SK-N-SH treated with all-trans-retinoic acid at 6 μM for 48 hours (cell line): ENCODE measurements at regions not wholly inside any gene's neighbourhood (a gene's known extent, or its start where the extent isn't known, plus 50 kb on each side); places are given as distances from the start of the nearest gene placed in this dataset.

Experiments used
- ATAC-seq: fragments of 200-7000 bp; cut with Tn5 transposase; 3 replicates; pipeline ENCODE4 v1.9.1; 2020; ENCODE audit warnings: mild to moderate bottlenecking, moderate library complexity
- ARNTL ChIP-seq: fragments of 450-650 bp; formaldehyde crosslinking; IDR thresholded peaks from 2 replicates; pipeline ENCODE4 v1.5.0; 2020; ENCODE audit warnings: low read depth, mild to moderate bottlenecking, moderate library complexity, borderline replicate concordance
- CREB5 ChIP-seq: fragments of 250-450 bp; sonication (Bioruptor Pico); IDR thresholded peaks from 2 replicates; pipeline ENCODE4 v1.5.1; 2020; ENCODE audit warnings: low read depth, mild to moderate bottlenecking, moderate library complexity
- CSDC2 ChIP-seq: fragments of 250-450 bp; sonication (Bioruptor Pico); IDR thresholded peaks from 2 replicates; pipeline ENCODE4 v1.5.0; 2020; ENCODE audit warnings: mild to moderate bottlenecking, moderate library complexity
- GLIS3 ChIP-seq: fragments of 250-450 bp; sonication (Bioruptor Pico); IDR thresholded peaks from 2 replicates; pipeline ENCODE4 v1.5.0; 2020; ENCODE audit warnings: mild to moderate bottlenecking, moderate library complexity
- POU6F1 ChIP-seq: fragments of 250-450 bp; sonication (Bioruptor Pico); IDR thresholded peaks from 2 replicates; pipeline ENCODE4 v1.8.0; 2021; ENCODE audit warnings: low read depth, mild to moderate bottlenecking, moderate library complexity, borderline replicate concordance
- PPARA ChIP-seq: fragments of 250-450 bp; sonication (Bioruptor Pico); IDR thresholded peaks from 2 replicates; pipeline ENCODE4 v1.5.0; 2020; ENCODE audit warnings: mild to moderate bottlenecking, borderline replicate concordance
- RARB ChIP-seq: fragments of 250-450 bp; sonication (Bioruptor Pico); IDR thresholded peaks from 2 replicates; pipeline ENCODE4 v1.8.0; 2021; ENCODE audit warnings: mild to moderate bottlenecking, moderate library complexity
- SNAI2 ChIP-seq: fragments of 250-450 bp; sonication (Bioruptor Pico); IDR thresholded peaks from 2 replicates; pipeline ENCODE4 v1.5.0; 2020; ENCODE audit warnings: mild to moderate bottlenecking, moderate library complexity
- TCF4 ChIP-seq: fragments of 250-450 bp; sonication (Bioruptor Pico); IDR thresholded peaks from 2 replicates; pipeline ENCODE4 v1.8.0; 2021; ENCODE audit warnings: mild to moderate bottlenecking, moderate library complexity, borderline replicate concordance
- TSHZ2 ChIP-seq: fragments of 250-450 bp; sonication (Bioruptor Pico); IDR thresholded peaks from 2 replicates; pipeline ENCODE4 v1.5.0; 2020; ENCODE audit warnings: mild to moderate bottlenecking, moderate library complexity
- ZC3H10 ChIP-seq: fragments of 250-450 bp; sonication (Bioruptor Pico); IDR thresholded peaks from 2 replicates; pipeline ENCODE4 v1.5.1; 2021; ENCODE audit warnings: mild to moderate bottlenecking, moderate library complexity
- ZFP3 ChIP-seq: fragments of 250-450 bp; sonication (Bioruptor Pico); IDR thresholded peaks from 2 replicates; pipeline ENCODE4 v1.5.0; 2020; ENCODE audit warnings: mild to moderate bottlenecking, moderate library complexity
- ZFP30 ChIP-seq: fragments of 450-650 bp; formaldehyde crosslinking; IDR thresholded peaks from 2 replicates; pipeline ENCODE4 v1.5.0; 2022; ENCODE audit warnings: mild to moderate bottlenecking, moderate library complexity
- ZNF70 ChIP-seq: fragments of 450-650 bp; formaldehyde crosslinking; IDR thresholded peaks from 2 replicates; pipeline ENCODE4 v1.5.0; 2020; ENCODE audit warnings: mild to moderate bottlenecking, moderate library complexity
- ZNF8 ChIP-seq: fragments of 450-650 bp; formaldehyde crosslinking; IDR thresholded peaks from 2 replicates; pipeline ENCODE4 v1.5.0; 2020; ENCODE audit warnings: mild to moderate bottlenecking, moderate library complexity

GRCh38 chr12:46084666-46085631, 94.6 kb upstream of the SCAF11 start:
- no peak for ATAC-seq

GRCh38 chr12:46082490-46083200, 92.3 kb upstream of the SCAF11 start:
- no peak for TF ChIP-seq TCF4 (CRISPR knock-in tag)
- no peak for TF ChIP-seq PPARA (CRISPR knock-in tag)
- TF ChIP-seq ZFP30, result no peak
- no peak for TF ChIP-seq GLIS3 (CRISPR knock-in tag)
- TF ChIP-seq ZNF70 (CRISPR knock-in tag), result no peak
- no peak for TF ChIP-seq ARNTL (CRISPR knock-in tag)
- no peak for TF ChIP-seq POU6F1 (CRISPR knock-in tag)
- TF ChIP-seq SNAI2 (CRISPR knock-in tag), result no peak
- TF ChIP-seq ZC3H10, result no peak
- no peak for ATAC-seq

More at GRCh38 chr12:46084666-46085631, 94.6 kb upstream of the SCAF11 start:
- TF ChIP-seq ZNF70 (CRISPR knock-in tag), result no peak
- TF ChIP-seq POU6F1 (CRISPR knock-in tag), result no peak
- no peak for TF ChIP-seq ZFP3 (CRISPR knock-in tag)
- no peak for TF ChIP-seq RARB
- TF ChIP-seq CREB5 (CRISPR knock-in tag), result no peak
- no peak for TF ChIP-seq ARNTL (CRISPR knock-in tag)
- TF ChIP-seq TSHZ2, result no peak

GRCh38 chr12:46073321-46073720, 82.9 kb upstream of the SCAF11 start:
- TF ChIP-seq ZFP30 (no peak), ZNF8 (CRISPR knock-in tag) (no peak), CSDC2 (no peak), TCF4 (CRISPR knock-in tag) (no peak), ZFP3 (CRISPR knock-in tag) (no peak), TSHZ2 (no peak)

More at GRCh38 chr12:46073321-46073720, 82.9 kb upstream of the SCAF11 start:
- no peak for ATAC-seq
